IPS-18a (cell line): ENCODE measurements at regions not wholly inside any gene's neighbourhood (a gene's known extent, or its start where the extent isn't known, plus 50 kb on each side); places are given as distances from the start of the nearest gene placed in this dataset.

Experiments
- H3K27ac ChIP-seq: one replicate; pipeline ENCODE4 v1.5.1; 2013; ENCODE audit warnings: low read length
- H3K27me3 ChIP-seq: one replicate; pipeline ENCODE4 v1.6.1; 2013; ENCODE audit warnings: mild to moderate bottlenecking, low read length; ENCODE audit not compliant: control insufficient read depth, insufficient read depth
- H3K36me3 ChIP-seq: one replicate; pipeline ENCODE4 v1.6.1; 2013; ENCODE audit warnings: low read depth, low read length; ENCODE audit not compliant: control insufficient read depth
- H3K4me1 ChIP-seq: one replicate; pipeline ENCODE4 v1.6.1; 2013; ENCODE audit warnings: low read depth, low read length; ENCODE audit not compliant: control insufficient read depth
- H3K4me3 ChIP-seq: one replicate; pipeline ENCODE4 v1.5.1; 2013; ENCODE audit warnings: low read length
- H3K9ac ChIP-seq: one replicate; pipeline ENCODE4 v1.6.1; 2013; ENCODE audit warnings: mild to moderate bottlenecking, low read length, moderate library complexity
- H3K9me3 ChIP-seq: one replicate; pipeline ENCODE4 v1.6.1; 2013; ENCODE audit warnings: low read depth, low read length; ENCODE audit not compliant: control insufficient read depth

DNA sequence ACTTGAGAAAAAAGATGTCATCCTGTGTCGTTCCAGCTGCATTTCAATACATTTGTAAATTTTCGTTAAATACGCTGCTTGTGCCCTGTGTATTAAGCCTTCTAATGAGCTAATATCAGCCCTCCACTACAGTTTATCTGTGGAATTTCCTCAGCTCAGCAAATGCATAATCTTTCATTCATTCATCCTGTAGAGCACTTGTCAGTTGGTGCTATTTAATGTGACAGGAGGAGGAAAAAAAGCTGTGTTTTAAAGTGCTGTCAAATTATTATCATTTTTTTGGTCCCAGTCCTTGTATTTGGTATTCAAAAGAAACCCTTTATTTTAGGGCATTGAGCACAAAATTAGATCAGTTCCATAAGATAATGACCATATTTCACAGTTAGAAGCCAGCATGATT is 184.7 kb downstream of the FAT3 start:
- Histone ChIP-seq H3K27ac (no peak overlapping the region), H3K9ac (no peak overlapping the region), H3K9me3 (no peaks in the 10 kb centered on the region), H3K27me3 (no peaks in the 10 kb centered on the region), H3K4me1 (peaks cover 40% of the 10 kb centered on the region), H3K4me3 (no peak overlapping the region), H3K36me3 (no peaks in the 10 kb centered on the region)

GRCh38 chr11:92409956-92410355 is 185.3 kb downstream of the FAT3 start:
- peaks cover 40% of the 10 kb centered on the region for H3K4me1 ChIP-seq
- H3K9me3 ChIP-seq, result no peaks in the 10 kb centered on the region
- H3K9ac ChIP-seq, result no peak overlapping the region
- no peaks in the 10 kb centered on the region for H3K27me3 ChIP-seq
- H3K4me3 ChIP-seq, result no peak overlapping the region
- H3K36me3 ChIP-seq, result no peaks in the 10 kb centered on the region
- no peak overlapping the region for H3K27ac ChIP-seq

DNA sequence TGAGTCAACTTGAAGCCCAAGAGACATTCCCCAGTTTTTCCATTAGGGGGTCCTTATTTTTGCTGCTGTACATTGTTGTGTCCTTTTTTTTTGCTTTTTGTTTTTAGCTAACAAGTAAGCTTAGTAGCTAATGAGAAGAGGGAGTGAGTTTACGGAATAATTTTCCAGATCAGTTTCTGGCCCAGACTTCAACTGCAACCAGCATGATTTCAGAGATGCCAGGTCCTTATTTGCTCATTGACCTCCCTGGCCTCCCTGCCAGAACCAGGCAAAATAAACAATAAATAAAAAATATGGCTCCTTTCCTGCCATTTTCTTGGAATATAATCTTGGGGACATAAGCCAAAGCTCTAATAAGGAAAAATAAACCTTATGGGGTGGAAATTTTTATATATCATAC is 185.9 kb downstream of the FAT3 start:
- no peaks in the 10 kb centered on the region for H3K36me3 ChIP-seq
- H3K27me3 ChIP-seq, result no peaks in the 10 kb centered on the region
- no peak overlapping the region for H3K27ac ChIP-seq
- H3K4me3 ChIP-seq, result no peak overlapping the region
- H3K4me1 ChIP-seq, result peaks cover 40% of the 10 kb centered on the region
- H3K9me3 ChIP-seq, result no peaks in the 10 kb centered on the region
- H3K9ac ChIP-seq, result no peak overlapping the region

- Histone ChIP-seq H3K27me3 (no peaks in the 10 kb centered on the region), H3K36me3 (no peaks in the 10 kb centered on the region), H3K4me1 (peaks cover 39% of the 10 kb centered on the region)
Observed at GRCh38 chr11:92411431-92411830, 186.8 kb downstream of the FAT3 start.

DNA sequence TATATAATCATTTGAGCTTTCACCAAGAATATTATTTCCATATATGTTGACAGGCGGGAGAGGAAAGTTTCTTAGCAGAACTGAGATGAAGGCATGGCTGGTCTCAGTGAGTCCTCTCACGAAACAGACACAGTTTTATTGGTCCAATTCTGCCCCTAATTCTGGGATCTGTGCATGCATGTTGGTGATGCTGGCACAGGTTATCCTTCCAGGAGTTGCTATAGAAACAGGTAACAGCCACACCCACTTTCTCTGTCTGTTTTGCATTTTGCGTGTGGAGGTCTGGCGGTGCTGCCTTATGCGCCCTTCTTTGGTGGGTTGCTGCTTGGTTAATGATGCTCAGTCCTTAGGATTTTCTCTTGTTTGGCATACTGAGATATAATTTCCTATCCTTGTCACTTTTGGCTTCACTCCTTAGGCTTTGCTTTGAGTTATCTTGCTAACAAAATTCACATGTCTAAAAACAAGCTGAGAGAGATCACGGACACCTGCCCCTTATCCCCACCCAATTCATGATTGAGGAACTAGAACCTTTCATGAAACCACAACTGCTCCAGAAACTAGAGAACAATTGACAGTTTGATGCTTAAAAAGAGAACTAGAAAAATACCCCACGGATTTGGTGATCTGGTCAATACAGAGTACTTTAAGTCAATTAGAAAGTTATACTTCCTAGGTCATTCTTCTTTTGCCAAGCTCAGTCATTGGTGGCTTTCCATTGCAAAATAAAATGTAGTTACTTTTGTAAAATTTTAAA is 189.3 kb downstream of the FAT3 start:
- Histone ChIP-seq H3K9ac (no peak overlapping the region), H3K4me3 (no peak overlapping the region), H3K9me3 (no peaks in the 10 kb centered on the region), H3K27me3 (no peaks in the 10 kb centered on the region), H3K4me1 (peaks cover 24% of the 10 kb centered on the region), H3K27ac (no peak overlapping the region), H3K36me3 (no peaks in the 10 kb centered on the region)

More at GRCh38 chr11:92411431-92411830, 186.8 kb downstream of the FAT3 start:
- no peak overlapping the region for H3K9ac ChIP-seq
- no peaks in the 10 kb centered on the region for H3K9me3 ChIP-seq
- no peak overlapping the region for H3K27ac ChIP-seq
- no peak overlapping the region for H3K4me3 ChIP-seq

DNA sequence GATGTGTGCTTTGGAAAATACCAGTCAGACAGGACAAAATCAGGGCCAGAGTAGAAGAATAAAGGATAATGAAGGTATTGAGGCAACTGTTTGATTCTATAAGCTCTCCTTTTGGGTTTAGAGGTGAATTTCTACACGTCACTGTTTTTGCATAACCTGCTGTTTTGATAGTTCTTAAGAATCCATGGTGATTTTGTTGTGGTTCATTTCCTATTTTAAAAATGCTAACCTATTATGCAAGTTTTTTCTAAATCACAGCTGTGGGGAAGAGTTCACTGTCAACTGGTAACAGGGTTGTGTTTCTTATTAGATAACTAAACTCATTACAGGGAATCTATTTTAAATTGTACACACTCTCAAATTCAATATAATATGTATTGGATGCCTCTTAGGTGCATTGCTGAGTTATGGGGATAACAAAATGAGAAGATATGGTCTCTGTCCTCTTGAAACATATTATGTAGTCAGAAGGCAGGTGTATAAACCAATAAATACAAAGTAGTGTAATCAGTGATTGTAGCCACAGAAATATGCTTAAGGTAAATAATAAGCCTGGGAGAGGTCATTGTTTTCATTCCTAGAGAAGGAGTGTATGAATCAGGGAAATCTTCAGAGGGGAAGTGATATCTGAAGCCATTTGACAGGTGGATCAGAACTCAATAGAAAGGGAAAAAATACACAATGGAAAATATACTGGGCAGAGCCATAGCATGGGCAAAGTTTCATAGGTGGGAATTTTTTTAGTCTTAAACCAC is 192.5 kb downstream of the FAT3 start:
- H3K4me3 ChIP-seq, result no peak overlapping the region
- no peak overlapping the region for H3K9ac ChIP-seq
- no peaks in the 10 kb centered on the region for H3K9me3 ChIP-seq
- H3K27me3 ChIP-seq, result no peaks in the 10 kb centered on the region
- peaks cover 3% of the 10 kb centered on the region for H3K4me1 ChIP-seq
- no peaks in the 10 kb centered on the region for H3K36me3 ChIP-seq
- no peak overlapping the region for H3K27ac ChIP-seq

GRCh38 chr11:92423115-92424034 is 198.8 kb downstream of the FAT3 start:
- H3K27me3 ChIP-seq, result no peaks in the 10 kb centered on the region
- H3K27ac ChIP-seq, result no peak overlapping the region
- H3K36me3 ChIP-seq, result no peaks in the 10 kb centered on the region
- H3K9me3 ChIP-seq, result no peaks in the 10 kb centered on the region
- no peak overlapping the region for H3K9ac ChIP-seq
- no peaks in the 10 kb centered on the region for H3K4me1 ChIP-seq
- no peak overlapping the region for H3K4me3 ChIP-seq

DNA sequence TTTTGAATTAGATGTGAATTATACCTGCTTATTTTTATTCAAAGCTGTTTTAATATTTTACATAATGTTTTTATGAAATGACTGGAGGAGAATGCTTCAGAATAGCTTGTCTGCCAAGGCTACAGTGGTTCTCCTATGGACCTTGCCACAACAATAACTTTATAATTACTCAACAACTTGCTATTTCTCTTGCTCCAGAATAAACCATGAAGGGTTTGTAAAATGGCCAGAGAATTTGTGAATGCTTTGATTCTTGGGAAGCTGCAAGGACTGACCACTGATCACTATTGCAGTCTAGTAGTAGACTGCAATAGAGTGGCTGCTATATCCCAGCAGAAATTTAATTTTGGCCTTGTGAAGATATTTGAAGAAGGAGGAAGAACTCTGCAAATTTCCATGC is 199.7 kb downstream of the FAT3 start:
- Histone ChIP-seq H3K27ac (no peak overlapping the region), H3K36me3 (no peaks in the 10 kb centered on the region), H3K4me3 (no peak overlapping the region), H3K9me3 (no peaks in the 10 kb centered on the region), H3K27me3 (no peaks in the 10 kb centered on the region), H3K4me1 (no peaks in the 10 kb centered on the region), H3K9ac (no peak overlapping the region)

DNA sequence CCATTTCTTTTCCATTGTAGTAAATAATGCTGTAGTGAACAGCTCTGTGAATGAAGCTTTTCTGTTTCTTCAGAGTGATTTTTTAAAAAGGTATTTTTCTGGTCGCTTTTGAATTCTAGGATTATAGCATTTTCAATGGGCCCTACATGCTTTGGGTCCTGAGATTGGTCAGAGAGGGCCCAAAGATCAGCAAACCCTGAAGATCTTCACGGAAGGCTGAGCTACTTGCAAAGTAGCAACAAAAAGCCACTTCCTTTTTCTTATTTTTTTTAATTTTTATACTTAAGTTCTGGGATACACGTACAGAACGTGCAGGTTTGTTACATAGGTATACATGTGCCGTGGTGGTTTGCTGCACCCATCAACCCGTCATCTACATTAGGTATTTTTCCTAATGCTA is 200.5 kb downstream of the FAT3 start:
- Histone ChIP-seq H3K27ac (no peak overlapping the region), H3K4me1 (no peaks in the 10 kb centered on the region), H3K27me3 (no peaks in the 10 kb centered on the region), H3K36me3 (no peaks in the 10 kb centered on the region), H3K4me3 (no peak overlapping the region), H3K9me3 (no peaks in the 10 kb centered on the region), H3K9ac (no peak overlapping the region)

DNA sequence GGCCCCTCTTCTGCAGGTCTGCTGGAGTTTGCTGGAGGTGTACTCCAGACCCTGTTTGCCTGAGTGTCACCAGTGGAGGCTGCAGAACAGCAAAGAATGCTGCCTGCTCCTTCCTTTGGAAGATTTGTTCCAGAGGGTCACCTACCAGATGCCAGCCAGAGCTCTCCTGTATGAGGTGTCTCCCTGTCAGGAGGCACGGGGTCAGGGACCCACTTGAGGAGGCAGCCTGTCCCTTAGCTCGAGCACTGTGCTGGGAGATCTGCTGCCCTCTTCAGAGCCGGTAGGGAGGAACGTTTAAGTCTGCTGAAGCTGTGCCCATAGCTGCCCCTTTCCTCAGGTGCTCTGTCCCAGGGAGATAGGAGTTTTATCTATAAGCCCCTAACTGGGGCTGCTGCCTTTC is 207.9 kb downstream of the FAT3 start:
- no peaks in the 10 kb centered on the region for H3K4me1 ChIP-seq
- no peaks in the 10 kb centered on the region for H3K9me3 ChIP-seq
- H3K9ac ChIP-seq, result no peak overlapping the region

More for the DNA sequence above, 207.9 kb downstream of the FAT3 start:
- Histone ChIP-seq H3K4me3 (no peak overlapping the region), H3K27ac (no peak overlapping the region), H3K27me3 (no peaks in the 10 kb centered on the region), H3K36me3 (no peaks in the 10 kb centered on the region)
